ENCODE measurements at regions not wholly inside any gene's neighbourhood (a gene's known extent, or its start where the extent isn't known, plus 50 kb on each side); places are given as distances from the start of the nearest gene placed in this dataset.

DNA sequence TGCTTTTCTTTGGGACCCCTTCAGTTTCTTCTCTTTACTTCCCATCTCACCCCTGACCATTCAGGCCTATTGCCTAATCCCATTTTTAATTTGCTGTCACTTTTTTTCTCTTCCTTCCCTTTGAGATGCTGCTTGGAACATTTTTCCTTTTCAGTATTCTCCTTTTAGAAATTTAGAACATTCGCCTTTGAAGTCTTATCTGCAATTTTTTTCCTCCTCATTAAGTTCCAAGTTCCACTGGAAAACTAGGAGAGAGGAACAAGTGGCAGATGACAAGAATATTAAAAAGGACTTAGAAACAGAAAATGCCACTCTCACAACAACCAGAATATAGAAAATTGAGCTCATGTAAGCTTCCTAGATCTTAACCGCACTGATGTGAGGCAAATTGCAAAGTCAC lies 126.6 kb downstream of the PSMG1 start:
- no peak for DNase-seq (ENCODE audit: low read depth)

DNA sequence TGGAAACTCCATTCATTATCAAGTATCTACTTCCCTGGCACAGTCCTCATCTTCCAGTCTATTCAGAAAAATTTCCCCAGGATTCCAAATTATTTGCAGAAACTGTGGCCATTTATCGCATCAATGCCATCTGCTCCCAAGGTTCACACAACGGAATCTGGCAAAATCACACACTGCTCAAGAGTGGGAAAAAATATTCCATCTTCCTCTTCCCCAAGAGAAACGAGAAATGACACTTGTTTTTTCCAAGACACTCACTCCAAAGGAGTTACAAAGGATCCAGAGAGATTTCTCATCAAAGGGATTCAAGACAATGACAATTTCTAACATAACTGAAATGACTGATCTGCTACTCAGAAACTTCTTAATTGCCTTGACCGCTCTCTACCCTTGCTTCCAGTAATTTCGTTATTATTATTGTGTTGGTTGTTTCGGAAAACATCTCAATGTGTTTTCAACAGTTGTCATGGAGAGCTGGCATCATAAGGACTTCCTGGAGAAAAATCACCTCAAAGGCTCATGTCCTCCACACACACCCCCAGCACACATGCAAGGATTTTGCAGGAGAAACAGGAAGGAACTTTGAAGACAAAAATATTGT lies 128.0 kb downstream of the PSMG1 start:
- no peak for DNase-seq (ENCODE audit: low read depth)

DNA sequence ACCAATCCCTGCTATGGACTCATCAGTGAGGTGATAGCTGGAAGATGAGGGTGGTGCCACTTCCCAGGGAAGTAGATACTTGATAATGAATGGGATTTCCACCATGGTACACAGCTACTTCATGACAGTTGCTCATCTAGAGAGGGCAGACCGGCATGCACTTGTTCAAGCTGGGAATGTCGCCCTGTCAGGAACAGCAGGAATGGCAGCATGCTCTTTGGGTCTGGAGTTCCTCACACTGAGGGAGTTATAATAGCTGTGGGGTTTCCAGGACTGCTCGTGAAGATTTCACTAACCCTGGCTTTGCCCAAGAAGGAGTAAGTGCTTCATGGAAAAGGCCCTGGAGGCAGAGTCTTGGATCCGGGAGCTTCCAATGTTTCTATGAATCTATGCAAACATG lies 129.2 kb downstream of the PSMG1 start:
- no peak for DNase-seq (ENCODE audit: low read depth)

DNA sequence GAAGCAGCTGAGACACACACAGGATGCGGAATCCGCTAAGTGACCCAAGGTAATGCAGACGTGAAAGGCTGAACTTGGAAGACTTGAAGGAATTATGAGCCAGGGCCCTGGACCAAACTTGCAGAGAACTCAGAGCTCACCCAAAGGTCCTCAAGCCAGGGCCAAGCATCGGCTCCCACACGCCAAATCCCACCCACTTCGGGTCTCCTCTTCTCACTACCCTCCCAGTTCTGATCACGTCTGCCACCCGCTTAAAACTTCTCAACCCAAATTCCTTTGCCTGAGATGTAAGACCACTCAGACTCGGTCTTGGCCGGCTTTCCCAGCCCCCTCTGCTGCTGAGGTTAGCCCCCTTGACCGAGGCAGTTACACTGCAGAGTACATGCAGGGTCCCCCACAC lies 130.1 kb downstream of the PSMG1 start:
- no peak for DNase-seq (ENCODE audit: low read depth)

DNA sequence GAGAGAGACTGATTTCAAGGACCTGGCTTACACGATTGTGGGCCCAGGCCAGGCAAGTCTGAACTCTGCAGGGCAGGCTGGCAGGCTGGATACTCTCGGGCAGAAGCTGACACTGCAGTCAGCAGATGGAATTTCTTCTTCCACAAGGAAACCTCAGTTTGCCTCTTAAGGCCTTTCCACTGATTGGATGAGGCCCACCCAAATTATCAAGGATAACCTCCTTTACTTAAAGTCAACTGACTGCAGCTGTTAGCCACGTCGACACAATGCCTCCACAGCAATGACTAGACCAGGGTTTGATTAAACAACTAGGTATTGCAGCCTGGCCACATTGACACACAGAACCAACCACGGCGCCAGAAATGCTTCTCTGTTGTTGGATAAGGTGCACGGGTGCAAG lies 130.5 kb downstream of the PSMG1 start:
- no peak for DNase-seq (ENCODE audit: low read depth)

DNA sequence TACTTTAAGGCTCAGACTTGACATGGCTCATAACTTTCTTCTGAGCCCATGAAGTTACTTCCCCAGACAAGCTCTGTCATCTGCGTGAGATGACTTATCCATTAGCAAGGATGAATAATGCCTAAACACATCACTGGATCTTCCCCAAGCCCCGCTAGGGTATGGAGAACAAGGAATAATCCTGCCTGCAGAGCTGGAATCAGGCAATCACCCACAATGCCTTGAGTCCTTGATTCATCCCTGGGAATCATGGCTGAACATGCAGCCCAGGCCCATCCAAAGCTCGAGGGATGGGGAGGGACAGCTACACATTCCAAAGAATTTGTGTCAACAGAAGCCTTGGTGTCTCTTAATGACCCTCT lies 131.7 kb downstream of the PSMG1 start:
- peak; percentile 72 for DNase-seq (ENCODE audit: low read depth)

DNA sequence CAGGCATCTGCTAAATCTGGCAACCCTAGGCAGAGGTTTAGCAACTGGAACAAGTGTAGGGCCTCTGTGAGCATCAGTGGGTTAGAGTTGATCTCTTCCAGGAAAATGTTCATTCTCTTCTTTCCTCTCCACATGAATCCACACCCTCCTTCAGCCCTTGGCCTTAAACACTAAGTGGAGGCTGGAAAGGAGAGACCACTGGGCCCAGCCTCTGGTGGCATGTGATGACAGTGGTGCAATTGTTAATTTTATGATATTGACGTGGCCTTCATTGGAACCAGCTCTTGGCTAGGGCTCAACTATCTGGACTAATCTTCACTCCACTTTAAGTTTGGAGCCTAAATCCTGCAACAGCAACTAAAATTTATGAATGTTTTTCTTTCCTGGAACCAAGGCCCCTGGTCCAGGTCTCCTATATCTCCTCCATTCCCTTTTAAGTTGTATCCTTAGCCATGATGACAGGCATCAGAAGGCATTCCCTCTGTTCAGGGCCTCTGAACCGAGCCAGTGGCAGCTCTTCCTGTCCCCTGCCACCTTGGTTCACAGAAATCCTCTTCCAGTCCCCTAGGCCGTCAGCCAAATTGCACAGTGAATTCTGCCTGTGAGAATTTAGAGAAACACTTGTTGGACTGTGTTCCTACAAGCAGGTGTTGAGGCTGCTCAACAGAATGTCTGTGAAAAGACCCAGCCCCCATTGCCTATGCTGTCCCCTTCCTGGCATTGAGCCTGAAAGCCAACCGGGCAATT lies 132.2 kb downstream of the PSMG1 start:
- DNase-seq (ENCODE audit: low read depth): no peak

DNA sequence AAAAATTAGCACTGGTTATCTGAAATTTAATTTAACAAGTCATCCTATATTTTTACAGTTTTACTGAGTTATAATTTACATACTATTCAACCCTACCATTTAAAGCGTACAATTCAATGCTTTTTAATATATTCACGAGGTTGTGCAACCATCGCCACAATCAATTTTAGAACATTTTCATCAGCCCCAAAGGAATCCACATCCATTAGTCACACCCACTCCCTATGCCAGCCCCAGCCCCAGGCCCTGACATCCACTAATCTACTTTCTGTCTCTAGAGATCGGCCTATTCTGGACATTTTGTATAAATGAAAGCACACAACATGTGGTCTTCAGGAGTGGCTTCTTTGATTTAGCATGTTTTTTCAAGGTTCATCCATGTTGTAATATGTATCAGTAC lies 134.7 kb downstream of the PSMG1 start:
- peak; percentile 76 for DNase-seq (ENCODE audit: low read depth)

DNA sequence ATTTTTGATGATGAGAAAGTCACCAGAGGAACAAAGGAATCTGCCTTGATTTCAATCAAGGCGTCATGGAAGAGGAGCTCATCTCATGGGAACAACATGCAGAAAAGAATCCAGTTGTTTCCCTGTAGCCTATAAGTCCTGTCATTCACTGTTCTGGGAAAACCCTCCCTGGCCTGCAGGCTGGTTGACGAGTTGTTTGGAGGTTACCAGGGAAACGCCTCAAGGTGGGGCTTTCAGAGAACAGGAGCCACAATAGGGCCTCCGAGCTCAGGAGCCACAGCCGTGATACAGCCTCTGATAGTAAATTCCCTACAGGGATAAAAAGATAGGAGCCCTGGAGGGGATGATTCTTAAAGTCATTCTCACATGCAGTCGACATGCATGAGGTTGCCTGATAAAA lies 135.2 kb downstream of the PSMG1 start:
- peak; percentile 88 for DNase-seq (ENCODE audit: low read depth)

DNA sequence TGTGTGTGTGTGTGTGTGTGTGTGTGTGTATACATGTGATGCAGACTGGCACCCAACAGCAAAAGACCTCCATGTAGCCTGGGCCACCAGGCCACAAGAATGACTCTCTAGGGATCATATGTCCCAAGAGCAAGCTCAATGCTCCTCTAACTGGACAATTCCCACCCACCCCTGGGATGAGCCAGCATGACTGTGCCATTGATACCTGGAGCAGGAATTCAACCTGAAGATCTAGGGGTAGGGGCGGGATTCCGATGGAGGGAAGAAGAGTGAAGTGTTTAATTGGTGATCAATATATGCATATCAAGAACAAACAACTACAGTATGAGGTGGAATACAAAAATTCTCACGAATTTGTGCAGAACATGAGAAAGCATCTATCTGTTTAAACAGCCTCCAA lies 136.2 kb downstream of the PSMG1 start:
- no peak for DNase-seq (ENCODE audit: low read depth)

DNA sequence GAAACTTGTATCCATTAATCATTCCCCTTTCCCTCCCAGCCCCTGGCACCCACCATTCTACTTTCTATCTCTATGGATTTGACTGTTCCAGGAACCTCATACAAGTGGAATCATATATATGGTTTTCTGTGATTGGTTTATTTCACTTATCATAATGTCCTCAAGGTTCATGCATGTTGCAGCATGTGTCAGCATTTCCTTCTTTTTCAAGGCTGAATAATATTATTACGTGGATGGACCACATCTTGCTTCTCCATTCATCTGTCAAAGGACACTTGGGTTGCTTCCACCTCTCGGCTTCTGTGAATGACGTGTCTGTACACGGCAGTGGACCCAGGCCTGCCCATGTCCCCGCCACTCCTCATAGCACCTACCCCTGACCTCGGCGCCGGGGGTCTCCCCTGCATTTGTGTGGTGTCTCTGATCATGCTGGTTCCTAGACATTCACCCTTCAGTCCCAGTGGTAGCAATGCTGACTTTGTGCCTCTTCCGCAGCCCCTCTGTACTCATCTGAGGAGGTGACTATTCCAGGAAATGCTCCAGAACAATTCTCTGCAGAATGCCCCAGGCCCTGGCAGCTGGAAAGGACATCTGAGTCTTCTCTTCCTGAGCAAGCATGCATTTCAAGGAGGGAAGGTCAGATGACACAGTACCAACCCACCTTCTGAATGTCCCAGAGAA lies 136.9 kb downstream of the PSMG1 start:
- DNase-seq (ENCODE audit: low read depth): peak; percentile 17

DNA sequence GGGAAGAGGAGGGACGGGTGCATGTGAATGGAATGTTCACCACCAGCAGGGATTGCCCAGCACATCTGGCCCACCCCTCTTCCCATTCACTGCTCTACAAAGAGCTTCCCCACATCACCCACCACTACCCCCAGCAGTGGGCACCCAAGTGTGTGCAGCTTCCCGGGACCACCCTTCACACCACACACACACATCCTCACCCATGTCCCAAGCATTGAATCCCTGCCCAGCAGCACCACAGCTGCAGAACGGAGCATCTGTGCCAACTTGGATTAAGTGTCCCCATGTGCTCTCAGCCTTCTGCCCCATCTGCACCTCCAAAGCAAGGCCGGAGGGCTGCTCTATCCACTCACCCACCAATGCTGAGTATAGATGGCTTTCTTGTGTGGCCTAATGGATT lies 141.4 kb downstream of the PSMG1 start:
- DNase-seq (ENCODE audit: low read depth): no peak

DNA sequence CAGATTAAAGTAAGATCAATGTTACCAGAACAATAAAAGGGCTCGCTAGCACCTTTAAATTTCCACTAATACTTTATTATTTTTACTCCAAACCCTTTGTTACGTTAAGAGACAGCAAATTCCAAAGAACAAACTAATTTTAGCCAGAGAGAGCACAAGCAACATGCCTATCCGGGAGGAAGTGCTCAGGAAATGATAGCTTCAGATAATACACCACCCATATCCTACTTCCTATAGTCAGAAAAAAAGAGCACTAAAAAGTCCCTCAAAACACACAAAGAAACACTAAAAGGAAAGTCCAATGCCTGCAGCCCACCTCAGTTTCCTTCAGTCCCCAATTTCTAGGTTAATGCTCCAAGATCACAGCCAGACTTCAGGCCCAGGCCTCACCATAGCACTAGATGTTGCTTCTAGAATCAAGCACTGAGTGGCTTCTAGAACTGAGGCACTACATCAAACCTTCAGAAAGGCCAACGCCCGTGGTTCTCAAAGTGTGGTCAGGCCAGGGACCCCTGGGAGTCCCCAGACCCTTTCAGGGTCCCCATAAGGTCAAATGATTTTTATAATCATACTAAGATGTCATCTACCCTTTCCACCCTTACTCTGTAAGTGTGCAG lies 142.6 kb downstream of the PSMG1 start:
- no peak for DNase-seq (ENCODE audit: low read depth)

DNA sequence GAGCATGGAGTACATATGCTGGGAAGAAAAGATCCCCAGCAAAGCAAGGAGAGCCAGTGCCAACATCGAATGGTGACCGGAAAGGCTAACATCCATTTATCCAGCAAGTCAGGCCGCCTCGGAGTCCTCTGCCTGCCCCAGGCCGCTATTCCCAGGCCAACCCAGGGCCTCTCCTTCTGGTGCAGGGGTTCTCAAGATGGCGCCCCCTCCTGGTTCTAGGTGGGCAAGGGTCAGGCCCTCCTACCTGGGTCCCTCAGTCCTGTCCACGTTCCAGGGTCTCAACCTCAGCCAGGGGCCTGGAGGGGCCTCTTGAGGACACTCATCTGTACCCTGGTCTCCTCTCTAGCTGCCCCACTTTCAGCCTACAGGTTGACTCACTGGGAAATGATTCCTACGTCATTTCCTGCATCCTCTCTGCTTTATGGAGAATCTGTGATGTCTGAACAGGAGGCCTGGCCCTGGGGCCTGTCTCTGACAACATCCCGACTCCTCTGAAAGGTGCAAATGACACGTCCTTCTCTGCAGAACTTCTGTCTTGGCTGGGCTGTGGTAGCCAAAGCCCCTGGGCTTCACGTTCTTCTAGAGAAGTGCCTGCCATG lies 145.3 kb downstream of the PSMG1 start:
- no peak for DNase-seq (ENCODE audit: low read depth)

DNA sequence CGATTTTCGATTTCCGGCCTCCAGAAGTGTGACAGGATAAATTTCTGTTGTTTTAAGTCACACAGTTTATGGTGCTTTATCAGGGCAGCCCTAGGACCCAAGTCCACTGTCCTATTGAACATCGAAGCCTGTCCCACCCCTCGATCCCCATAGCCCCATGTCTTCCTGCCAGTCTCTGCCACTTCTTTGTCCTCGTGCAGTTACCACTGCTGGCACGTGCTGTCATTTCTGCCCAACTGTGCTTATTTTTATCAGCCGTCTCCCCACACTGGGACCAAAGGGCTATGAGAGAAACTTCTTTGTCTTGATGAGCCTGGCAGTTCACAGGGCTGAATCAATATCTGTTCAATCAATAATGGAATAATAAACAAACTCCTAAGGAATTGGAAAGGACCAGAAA lies 146.7 kb downstream of the PSMG1 start:
- DNase-seq (ENCODE audit: low read depth): no peak

DNA sequence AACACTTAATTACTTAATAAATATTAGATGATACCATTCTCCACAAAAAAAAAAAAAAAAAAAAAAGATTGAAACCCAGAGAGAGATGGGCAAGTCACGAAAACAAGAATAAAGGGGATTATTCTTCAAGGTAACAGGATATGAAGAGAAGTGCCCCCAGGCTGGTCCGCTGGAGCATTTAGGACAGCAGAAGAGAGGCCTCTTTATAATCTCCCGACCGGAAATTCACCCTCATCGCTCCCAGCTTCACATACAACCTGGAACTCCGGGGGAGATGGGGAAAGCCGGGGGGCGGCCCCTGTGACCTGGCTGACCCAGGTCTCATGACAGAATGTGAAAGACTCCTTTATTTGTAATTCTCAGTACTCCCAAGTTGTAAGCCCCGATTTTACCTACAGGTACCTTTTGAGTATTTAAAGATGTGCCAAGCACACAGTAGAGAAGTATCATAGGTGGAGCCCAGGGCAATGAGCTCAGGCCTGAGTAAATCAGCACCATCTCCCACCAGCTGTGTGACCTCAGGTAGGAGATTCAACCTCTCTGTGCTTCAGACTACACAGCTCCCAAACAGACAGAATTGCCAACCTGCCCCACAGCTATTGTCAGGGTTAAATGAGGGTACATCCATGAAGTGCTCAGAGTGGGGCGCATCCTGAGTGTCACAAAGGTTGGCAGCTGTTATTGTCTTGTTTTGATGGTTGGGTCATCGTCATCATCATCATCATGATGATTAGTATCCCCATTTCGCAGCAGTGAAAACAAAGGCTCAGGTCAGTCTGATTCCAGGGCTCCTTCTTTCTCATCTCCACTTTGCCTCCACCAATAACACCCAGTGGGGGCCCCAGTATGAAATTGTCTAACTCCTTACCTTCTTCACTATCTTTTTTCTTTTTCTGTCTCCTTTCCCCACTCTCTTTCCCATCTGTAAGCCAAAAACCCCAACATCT lies 148.4 kb downstream of the PSMG1 start:
- DNase-seq (ENCODE audit: low read depth): no peak

DNA sequence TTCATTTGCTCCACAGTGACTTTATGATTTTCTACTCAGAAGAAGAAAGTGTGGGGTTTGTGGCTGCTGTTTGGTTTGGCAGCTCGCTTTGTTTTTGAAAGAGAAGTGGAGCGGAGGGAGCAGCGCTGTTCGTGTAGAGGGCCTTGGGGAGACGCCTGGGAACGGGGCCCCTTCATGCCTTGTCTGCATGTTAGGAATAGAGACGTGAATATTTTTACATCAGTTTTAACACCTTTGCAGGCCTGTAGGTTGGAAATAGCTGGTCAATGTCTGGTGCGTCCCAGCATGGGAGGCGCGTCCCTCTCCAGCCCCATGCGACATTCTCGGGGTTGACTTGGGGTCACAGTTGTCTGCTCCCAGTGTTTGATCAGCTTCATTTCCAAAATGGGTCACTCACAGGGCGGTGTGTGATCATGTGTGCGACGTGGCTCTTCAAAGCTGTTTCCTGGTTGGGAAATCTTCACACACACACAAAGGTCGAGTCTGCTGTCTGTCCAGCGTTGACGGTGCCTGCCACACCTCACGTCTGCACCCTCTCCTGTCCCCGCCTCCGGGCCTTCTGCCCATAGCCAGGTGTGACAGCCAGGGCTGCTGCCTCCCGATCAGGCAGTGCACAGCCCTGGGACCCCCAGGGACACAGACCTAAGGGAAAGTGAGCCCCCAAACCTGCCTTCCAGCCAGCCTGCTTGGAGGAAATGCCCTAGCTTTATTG lies 149.2 kb downstream of the PSMG1 start:
- DNase-seq (ENCODE audit: low read depth): no peak

DNA sequence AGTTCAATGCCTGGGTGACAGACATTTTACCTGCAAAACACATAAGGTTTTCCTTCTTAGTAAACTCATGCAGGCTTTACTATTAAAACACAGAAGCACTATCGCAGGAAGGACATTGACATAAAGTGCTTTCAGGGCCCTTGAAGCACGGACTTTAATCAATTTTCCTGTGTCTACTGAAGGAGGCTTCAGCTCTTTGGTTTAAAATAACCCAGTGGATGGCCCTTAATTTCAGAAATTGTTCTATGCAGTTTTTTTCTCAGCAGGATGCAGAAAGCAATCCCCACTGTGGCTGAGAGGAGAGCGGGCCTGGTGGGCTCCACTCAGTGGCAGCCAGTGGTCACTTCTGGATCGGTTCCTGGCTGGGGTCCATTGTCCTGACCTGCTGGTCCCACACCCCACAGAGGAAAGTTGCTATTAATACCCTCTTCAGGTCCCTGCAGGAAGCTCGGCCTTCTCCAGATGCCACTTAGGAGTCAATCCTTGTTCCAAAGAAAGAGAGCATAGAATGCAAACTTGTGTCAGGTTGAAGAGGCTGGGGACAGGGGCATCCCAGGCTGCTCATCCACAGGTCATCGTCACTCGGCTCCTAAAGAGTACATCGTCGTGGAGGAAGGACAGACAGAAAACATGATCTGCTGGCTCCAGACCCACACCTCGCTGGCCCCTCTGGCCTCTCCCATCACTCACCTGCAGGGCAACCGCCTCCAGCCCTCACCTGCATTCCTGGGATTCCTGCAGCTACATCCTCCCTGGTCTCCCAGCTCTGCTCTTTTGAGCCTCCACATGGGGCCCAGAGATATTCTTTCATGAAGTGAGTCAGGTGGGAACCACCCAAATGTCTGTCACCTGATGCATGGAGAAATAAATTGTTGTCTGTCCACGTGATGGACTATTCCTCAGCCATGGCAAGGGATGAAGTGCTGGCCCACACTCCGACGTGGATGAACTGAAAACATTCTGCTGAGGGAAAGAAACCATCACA lies 153.1 kb downstream of the PSMG1 start:
- DNase-seq (ENCODE audit: low read depth): no peak

DNA sequence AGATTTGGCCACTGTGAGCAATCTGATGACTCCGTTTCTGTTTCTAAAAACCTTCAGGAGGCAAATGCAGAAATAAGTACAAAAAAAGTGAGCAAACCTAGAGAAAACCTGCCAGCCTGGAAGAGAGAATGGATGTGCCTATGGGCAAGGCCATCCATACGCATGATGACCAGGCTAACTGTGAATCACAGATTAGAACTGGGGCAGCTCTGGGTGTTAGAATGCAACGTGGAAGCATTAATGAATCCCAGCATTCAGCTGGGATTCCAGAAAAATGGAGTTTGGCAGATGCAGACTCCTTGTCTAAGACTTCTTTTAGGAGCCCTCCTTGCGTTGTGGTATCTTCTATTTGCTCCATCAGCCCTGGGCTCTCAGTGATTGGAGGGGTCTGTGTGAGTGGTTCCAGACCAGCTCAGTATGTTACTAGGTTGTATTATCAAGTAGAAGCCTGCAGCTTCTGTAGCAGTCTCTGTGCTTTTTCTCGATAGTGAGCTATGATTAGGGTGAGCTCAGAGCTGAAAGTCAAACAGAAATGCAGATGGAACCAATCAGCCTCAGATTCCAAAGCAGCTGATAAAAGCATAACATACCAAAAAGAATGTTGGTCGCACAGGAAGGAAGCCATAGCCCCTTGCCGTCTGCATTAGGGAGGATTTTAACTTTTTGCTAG lies 154.0 kb downstream of the PSMG1 start:
- no peak for DNase-seq (ENCODE audit: low read depth)
